Panc1 (cell line): ENCODE measurements at regions not wholly inside any gene's neighbourhood (a gene's known extent, or its start where the extent isn't known, plus 50 kb on each side); places are given as distances from the start of the nearest gene placed in this dataset.

Source experiments
- ATAC-seq: fragments of 200-7000 bp; cut with Tn5 transposase; 2 replicates; pipeline ENCODE4 v1.9.1; 2020; ENCODE audit warnings: mild to moderate bottlenecking, moderate library complexity
- BruUV-seq: library from RNA; stranded (reverse); fragments of 400-500 nt; replicated peaks from 2 replicates; lab custom pipeline; 2021; lab: Mats Ljungman, UMichigan
- CTCF ChIA-PET: fragments of 300-600 bp; sonication (Branson Sonifier 250); formaldehyde crosslinking; loops from one replicate; lab custom pipeline; 2022; ENCODE audit warnings: antibody characterized with exemption; lab: Charles Lee
- POLR2A ChIA-PET: fragments of 300-600 bp; sonication (Branson Sonifier 250); formaldehyde crosslinking; loops from one replicate; lab custom pipeline; 2022; ENCODE audit warnings: antibody characterized with exemption; lab: Charles Lee
- DNase-seq: peaks from one replicate; pipeline ENCODE4 v3.0.0-alpha.2; 2010; ENCODE audit warnings: low read depth, low spot score
- H3K27ac ChIP-seq: 2 replicates; pipeline ENCODE4 v1.5.1; 2011; ENCODE audit warnings: mild to moderate bottlenecking, low read length, inconsistent platforms
- H3K27me3 ChIP-seq: fragments of 200-500 bp; sonication (Bioruptor generic); 2 replicates; pipeline ENCODE4 v1.6.0; 2014; ENCODE audit warnings: low read length, inconsistent platforms; ENCODE audit not compliant: control insufficient read depth, insufficient read depth
- H3K36me3 ChIP-seq: fragments of 200-500 bp; sonication (Bioruptor generic); 2 replicates; pipeline ENCODE4 v1.5.1; 2014; ENCODE audit warnings: inconsistent platforms, mild to moderate bottlenecking, low read length, moderate library complexity; ENCODE audit not compliant: control insufficient read depth, insufficient read depth
- H3K4me1 ChIP-seq: 2 replicates; pipeline ENCODE4 v1.5.1; 2011; ENCODE audit warnings: inconsistent platforms, mild to moderate bottlenecking, low read length, moderate library complexity; ENCODE audit not compliant: control insufficient read depth, insufficient read depth
- H3K4me3 ChIP-seq, 2 experiments: 2 replicates each; pipeline ENCODE4 v1.5.1; 2011 to 2012; ENCODE audit warnings: low read depth in 2 of 2, low read length in 2 of 2, mild to moderate bottlenecking in 2 of 2, inconsistent platforms in 1 of 2, moderate library complexity in 1 of 2
- H3K9me3 ChIP-seq: fragments of 200-500 bp; sonication (Bioruptor generic); 2 replicates; pipeline ENCODE4 v1.5.1; 2014; ENCODE audit warnings: low read depth, mild to moderate bottlenecking, inconsistent platforms, low read length, moderate library complexity; ENCODE audit not compliant: control insufficient read depth, insufficient read depth
- POLR2AphosphoS5 ChIP-seq: IDR thresholded peaks from 2 replicates; pipeline ENCODE4 v1.6.1; 2012; ENCODE audit warnings: mild to moderate bottlenecking, low read depth, low read length, moderate library complexity
- SIN3A ChIP-seq: IDR thresholded peaks from 2 replicates; pipeline ENCODE4 v1.6.1; 2012; ENCODE audit warnings: low read depth, mild to moderate bottlenecking, low read length, moderate library complexity, borderline replicate concordance; ENCODE audit not compliant: insufficient read depth
- TCF7L2 ChIP-seq: IDR thresholded peaks from 2 replicates; pipeline ENCODE4 v1.6.1; 2011; ENCODE audit warnings: mild to moderate bottlenecking, low read depth, low read length, inconsistent platforms
- in situ Hi-C: cut with HindIII; loops from 2 replicates; pipeline ENCODE4 v1.10.0; 2016; ENCODE audit warnings: low sequenced_read_pairs, low pct_unique_long_range_greater_than_20kb
- intact Hi-C: fragments of 100-400 bp; cut with micrococcal nuclease; formaldehyde crosslinking; loops from one replicate; pipeline ENCODE4 v1.10.0; 2022; ENCODE audit not compliant: unreplicated experiment
- TF ChIP-seq, protein P1 (sequence below): fragments of 450-650 bp; IDR thresholded peaks from 2 replicates; pipeline ENCODE4 v1.5.1; 2017; ENCODE audit warnings: mild to moderate bottlenecking
- TF ChIP-seq, protein P2 (sequence below), 2 experiments: IDR thresholded peaks; 2 replicates each; pipeline ENCODE4 v1.6.1; 2011 to 2012; ENCODE audit warnings: low read depth in 2 of 2, control low read depth in 1 of 2, low read length in 1 of 2, mild to moderate bottlenecking in 1 of 2, moderate library complexity in 1 of 2; ENCODE audit not compliant: insufficient read depth in 1 of 2

DNA sequence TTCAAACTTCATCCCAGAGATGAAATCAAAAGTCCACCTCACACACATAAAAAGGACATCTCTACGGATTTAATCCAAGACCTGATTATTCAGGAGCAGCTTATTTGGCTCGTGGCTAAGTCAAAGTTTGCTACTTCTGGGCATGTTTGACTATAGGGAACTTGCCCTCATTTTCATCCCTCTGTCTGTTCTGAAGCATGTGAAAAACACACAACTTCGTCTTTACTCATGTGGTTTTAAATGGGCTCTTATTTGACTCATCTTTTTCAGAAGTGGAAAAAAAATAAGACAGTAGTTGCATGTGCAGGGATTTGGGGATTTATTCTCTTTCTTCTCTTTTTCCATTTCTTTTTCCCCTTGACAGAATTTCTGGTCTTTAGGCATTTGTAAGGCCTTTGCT lies 295.9 kb downstream of the TFEC start:
- H3K36me3 ChIP-seq: no peaks in the 10 kb centered on the region
- no TSS peak for BruUV-seq
- in situ Hi-C loops: no loop called here
- POLR2A ChIA-PET: no interaction called here
- H3K9me3 ChIP-seq: no peaks in the 10 kb centered on the region
- no peaks in the 10 kb centered on the region for H3K4me1 ChIP-seq
- DNase-seq: no peak
- ATAC-seq: no peak
- intact Hi-C loops: no loop called here
- no peaks in the 10 kb centered on the region for H3K27me3 ChIP-seq
- TF ChIP-seq TCF7L2 (no peak), POLR2AphosphoS5 (no peak), SIN3A (no peak)
- TF ChIP-seq, protein P1, sequence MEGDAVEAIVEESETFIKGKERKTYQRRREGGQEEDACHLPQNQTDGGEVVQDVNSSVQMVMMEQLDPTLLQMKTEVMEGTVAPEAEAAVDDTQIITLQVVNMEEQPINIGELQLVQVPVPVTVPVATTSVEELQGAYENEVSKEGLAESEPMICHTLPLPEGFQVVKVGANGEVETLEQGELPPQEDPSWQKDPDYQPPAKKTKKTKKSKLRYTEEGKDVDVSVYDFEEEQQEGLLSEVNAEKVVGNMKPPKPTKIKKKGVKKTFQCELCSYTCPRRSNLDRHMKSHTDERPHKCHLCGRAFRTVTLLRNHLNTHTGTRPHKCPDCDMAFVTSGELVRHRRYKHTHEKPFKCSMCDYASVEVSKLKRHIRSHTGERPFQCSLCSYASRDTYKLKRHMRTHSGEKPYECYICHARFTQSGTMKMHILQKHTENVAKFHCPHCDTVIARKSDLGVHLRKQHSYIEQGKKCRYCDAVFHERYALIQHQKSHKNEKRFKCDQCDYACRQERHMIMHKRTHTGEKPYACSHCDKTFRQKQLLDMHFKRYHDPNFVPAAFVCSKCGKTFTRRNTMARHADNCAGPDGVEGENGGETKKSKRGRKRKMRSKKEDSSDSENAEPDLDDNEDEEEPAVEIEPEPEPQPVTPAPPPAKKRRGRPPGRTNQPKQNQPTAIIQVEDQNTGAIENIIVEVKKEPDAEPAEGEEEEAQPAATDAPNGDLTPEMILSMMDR: no peak
- TF ChIP-seq, protein P2, sequence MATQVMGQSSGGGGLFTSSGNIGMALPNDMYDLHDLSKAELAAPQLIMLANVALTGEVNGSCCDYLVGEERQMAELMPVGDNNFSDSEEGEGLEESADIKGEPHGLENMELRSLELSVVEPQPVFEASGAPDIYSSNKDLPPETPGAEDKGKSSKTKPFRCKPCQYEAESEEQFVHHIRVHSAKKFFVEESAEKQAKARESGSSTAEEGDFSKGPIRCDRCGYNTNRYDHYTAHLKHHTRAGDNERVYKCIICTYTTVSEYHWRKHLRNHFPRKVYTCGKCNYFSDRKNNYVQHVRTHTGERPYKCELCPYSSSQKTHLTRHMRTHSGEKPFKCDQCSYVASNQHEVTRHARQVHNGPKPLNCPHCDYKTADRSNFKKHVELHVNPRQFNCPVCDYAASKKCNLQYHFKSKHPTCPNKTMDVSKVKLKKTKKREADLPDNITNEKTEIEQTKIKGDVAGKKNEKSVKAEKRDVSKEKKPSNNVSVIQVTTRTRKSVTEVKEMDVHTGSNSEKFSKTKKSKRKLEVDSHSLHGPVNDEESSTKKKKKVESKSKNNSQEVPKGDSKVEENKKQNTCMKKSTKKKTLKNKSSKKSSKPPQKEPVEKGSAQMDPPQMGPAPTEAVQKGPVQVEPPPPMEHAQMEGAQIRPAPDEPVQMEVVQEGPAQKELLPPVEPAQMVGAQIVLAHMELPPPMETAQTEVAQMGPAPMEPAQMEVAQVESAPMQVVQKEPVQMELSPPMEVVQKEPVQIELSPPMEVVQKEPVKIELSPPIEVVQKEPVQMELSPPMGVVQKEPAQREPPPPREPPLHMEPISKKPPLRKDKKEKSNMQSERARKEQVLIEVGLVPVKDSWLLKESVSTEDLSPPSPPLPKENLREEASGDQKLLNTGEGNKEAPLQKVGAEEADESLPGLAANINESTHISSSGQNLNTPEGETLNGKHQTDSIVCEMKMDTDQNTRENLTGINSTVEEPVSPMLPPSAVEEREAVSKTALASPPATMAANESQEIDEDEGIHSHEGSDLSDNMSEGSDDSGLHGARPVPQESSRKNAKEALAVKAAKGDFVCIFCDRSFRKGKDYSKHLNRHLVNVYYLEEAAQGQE (IDR thresholded peaks at IDR 0.05; ENCODE audit: insufficient read depth in 1 of 2, low read depth in 2 of 2, low read length in 1 of 2): no peak
- H3K27ac ChIP-seq: no peak overlapping the region
- CTCF ChIA-PET: no interaction called here
- no peak overlapping the region for H3K4me3 ChIP-seq

DNA sequence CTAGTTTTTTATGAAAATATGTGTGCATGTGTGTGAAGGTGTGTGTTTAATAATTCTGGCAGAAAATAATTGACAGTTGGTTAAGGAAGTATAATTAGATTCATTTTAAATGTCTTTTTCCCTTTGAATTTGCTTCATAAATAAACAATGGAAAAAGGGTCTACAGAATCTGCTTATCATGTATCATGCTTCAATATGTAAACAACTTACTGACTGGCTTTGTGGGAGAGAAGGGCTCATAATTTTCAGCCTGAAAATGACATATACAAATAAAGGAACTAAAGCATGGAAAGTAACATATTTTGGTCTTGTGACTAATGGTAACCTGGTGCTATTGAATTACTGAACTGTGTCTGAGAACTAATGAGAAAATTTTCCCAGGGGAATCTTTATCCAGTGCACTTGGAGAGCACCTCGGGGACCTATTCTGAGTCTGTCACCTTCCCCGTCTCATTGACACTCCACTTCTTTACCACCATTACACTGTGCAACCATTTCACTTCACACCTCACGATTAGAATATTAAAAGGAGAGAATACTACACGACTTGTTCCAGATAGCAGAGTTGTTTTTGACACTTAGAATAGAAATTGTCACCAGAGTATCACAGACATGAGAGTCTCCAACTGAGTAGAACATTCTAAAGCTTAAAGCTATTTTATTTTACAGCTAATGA lies 298.6 kb downstream of the TFEC start:
- BruUV-seq: no TSS peak
- DNase-seq: no peak
- TF ChIP-seq SIN3A: no peak
- no peak for TF ChIP-seq POLR2AphosphoS5
- TF ChIP-seq, protein P2 (IDR thresholded peaks at IDR 0.05; ENCODE audit: insufficient read depth in 1 of 2, low read depth in 2 of 2, low read length in 1 of 2): no peak
- no peak for TF ChIP-seq TCF7L2
- TF ChIP-seq, protein P1: no peak
- Histone ChIP-seq H3K4me3 (no peak overlapping the region), H3K27ac (no peak overlapping the region), H3K9me3 (no peaks in the 10 kb centered on the region), H3K36me3 (no peaks in the 10 kb centered on the region), H3K4me1 (no peaks in the 10 kb centered on the region), H3K27me3 (no peaks in the 10 kb centered on the region)
- POLR2A ChIA-PET: no interaction called here
- in situ Hi-C loops: no loop called here
- ATAC-seq: no peak
- CTCF ChIA-PET: no interaction called here
- intact Hi-C loops: no loop called here
